Panc1 (cell line): ENCODE measurements at regions not wholly inside any gene's neighbourhood (a gene's known extent, or its start where the extent isn't known, plus 50 kb on each side); places are given as distances from the start of the nearest gene placed in this dataset.

Source experiments
- ATAC-seq: fragments of 200-7000 bp; cut with Tn5 transposase; 2 replicates; pipeline ENCODE4 v1.9.1; 2020; ENCODE audit warnings: mild to moderate bottlenecking, moderate library complexity
- BruUV-seq: library from RNA; stranded (reverse); fragments of 400-500 nt; replicated peaks from 2 replicates; lab custom pipeline; 2021; lab: Mats Ljungman, UMichigan
- CTCF ChIA-PET: fragments of 300-600 bp; sonication (Branson Sonifier 250); formaldehyde crosslinking; loops from one replicate; lab custom pipeline; 2022; ENCODE audit warnings: antibody characterized with exemption; lab: Charles Lee
- POLR2A ChIA-PET: fragments of 300-600 bp; sonication (Branson Sonifier 250); formaldehyde crosslinking; loops from one replicate; lab custom pipeline; 2022; ENCODE audit warnings: antibody characterized with exemption; lab: Charles Lee
- DNase-seq: peaks from one replicate; pipeline ENCODE4 v3.0.0-alpha.2; 2010; ENCODE audit warnings: low read depth, low spot score
- H3K27ac ChIP-seq: 2 replicates; pipeline ENCODE4 v1.5.1; 2011; ENCODE audit warnings: mild to moderate bottlenecking, low read length, inconsistent platforms
- H3K27me3 ChIP-seq: fragments of 200-500 bp; sonication (Bioruptor generic); 2 replicates; pipeline ENCODE4 v1.6.0; 2014; ENCODE audit warnings: low read length, inconsistent platforms; ENCODE audit not compliant: control insufficient read depth, insufficient read depth
- H3K36me3 ChIP-seq: fragments of 200-500 bp; sonication (Bioruptor generic); 2 replicates; pipeline ENCODE4 v1.5.1; 2014; ENCODE audit warnings: inconsistent platforms, mild to moderate bottlenecking, low read length, moderate library complexity; ENCODE audit not compliant: control insufficient read depth, insufficient read depth
- H3K4me1 ChIP-seq: 2 replicates; pipeline ENCODE4 v1.5.1; 2011; ENCODE audit warnings: inconsistent platforms, mild to moderate bottlenecking, low read length, moderate library complexity; ENCODE audit not compliant: control insufficient read depth, insufficient read depth
- H3K4me3 ChIP-seq, 2 experiments: 2 replicates each; pipeline ENCODE4 v1.5.1; 2011 to 2012; ENCODE audit warnings: low read depth in 2 of 2, low read length in 2 of 2, mild to moderate bottlenecking in 2 of 2, inconsistent platforms in 1 of 2, moderate library complexity in 1 of 2
- H3K9me3 ChIP-seq: fragments of 200-500 bp; sonication (Bioruptor generic); 2 replicates; pipeline ENCODE4 v1.5.1; 2014; ENCODE audit warnings: low read depth, mild to moderate bottlenecking, inconsistent platforms, low read length, moderate library complexity; ENCODE audit not compliant: control insufficient read depth, insufficient read depth
- POLR2AphosphoS5 ChIP-seq: IDR thresholded peaks from 2 replicates; pipeline ENCODE4 v1.6.1; 2012; ENCODE audit warnings: mild to moderate bottlenecking, low read depth, low read length, moderate library complexity
- SIN3A ChIP-seq: IDR thresholded peaks from 2 replicates; pipeline ENCODE4 v1.6.1; 2012; ENCODE audit warnings: low read depth, mild to moderate bottlenecking, low read length, moderate library complexity, borderline replicate concordance; ENCODE audit not compliant: insufficient read depth
- TCF7L2 ChIP-seq: IDR thresholded peaks from 2 replicates; pipeline ENCODE4 v1.6.1; 2011; ENCODE audit warnings: mild to moderate bottlenecking, low read depth, low read length, inconsistent platforms
- in situ Hi-C: cut with HindIII; loops from 2 replicates; pipeline ENCODE4 v1.10.0; 2016; ENCODE audit warnings: low sequenced_read_pairs, low pct_unique_long_range_greater_than_20kb
- intact Hi-C: fragments of 100-400 bp; cut with micrococcal nuclease; formaldehyde crosslinking; loops from one replicate; pipeline ENCODE4 v1.10.0; 2022; ENCODE audit not compliant: unreplicated experiment
- TF ChIP-seq, protein P1 (sequence below), 2 experiments: IDR thresholded peaks; 2 replicates each; pipeline ENCODE4 v1.6.1; 2011 to 2012; ENCODE audit warnings: low read depth in 2 of 2, control low read depth in 1 of 2, low read length in 1 of 2, mild to moderate bottlenecking in 1 of 2, moderate library complexity in 1 of 2; ENCODE audit not compliant: insufficient read depth in 1 of 2
- TF ChIP-seq, protein P2 (sequence below): fragments of 450-650 bp; IDR thresholded peaks from 2 replicates; pipeline ENCODE4 v1.5.1; 2017; ENCODE audit warnings: mild to moderate bottlenecking

DNA sequence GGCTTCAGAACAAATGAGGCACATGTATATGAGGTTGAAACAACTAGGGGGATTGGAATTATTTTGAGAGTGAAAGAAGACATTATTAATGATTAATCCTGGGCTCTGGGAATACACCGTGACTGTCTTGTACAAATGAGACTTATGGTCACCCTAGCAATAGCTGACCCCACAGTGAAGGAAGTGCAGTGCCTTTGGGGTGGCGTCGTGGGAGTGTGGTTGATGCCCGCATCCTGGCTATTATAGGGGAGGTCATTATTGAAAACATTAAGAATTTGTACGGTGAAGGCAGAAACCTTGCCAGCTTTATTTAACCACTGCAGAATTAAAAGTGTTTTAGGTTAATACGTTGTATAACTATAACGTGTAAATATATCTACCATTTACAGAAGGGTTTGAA, 296.7 kb downstream of the CYRIA start:
- intact Hi-C loops: no loop called here
- CTCF ChIA-PET: no interaction called here
- POLR2A ChIA-PET: no interaction called here
- no peaks in the 10 kb centered on the region for H3K36me3 ChIP-seq
- in situ Hi-C loops: no loop called here
- DNase-seq (no peak), ATAC-seq (no peak)
- TF ChIP-seq, protein P1, sequence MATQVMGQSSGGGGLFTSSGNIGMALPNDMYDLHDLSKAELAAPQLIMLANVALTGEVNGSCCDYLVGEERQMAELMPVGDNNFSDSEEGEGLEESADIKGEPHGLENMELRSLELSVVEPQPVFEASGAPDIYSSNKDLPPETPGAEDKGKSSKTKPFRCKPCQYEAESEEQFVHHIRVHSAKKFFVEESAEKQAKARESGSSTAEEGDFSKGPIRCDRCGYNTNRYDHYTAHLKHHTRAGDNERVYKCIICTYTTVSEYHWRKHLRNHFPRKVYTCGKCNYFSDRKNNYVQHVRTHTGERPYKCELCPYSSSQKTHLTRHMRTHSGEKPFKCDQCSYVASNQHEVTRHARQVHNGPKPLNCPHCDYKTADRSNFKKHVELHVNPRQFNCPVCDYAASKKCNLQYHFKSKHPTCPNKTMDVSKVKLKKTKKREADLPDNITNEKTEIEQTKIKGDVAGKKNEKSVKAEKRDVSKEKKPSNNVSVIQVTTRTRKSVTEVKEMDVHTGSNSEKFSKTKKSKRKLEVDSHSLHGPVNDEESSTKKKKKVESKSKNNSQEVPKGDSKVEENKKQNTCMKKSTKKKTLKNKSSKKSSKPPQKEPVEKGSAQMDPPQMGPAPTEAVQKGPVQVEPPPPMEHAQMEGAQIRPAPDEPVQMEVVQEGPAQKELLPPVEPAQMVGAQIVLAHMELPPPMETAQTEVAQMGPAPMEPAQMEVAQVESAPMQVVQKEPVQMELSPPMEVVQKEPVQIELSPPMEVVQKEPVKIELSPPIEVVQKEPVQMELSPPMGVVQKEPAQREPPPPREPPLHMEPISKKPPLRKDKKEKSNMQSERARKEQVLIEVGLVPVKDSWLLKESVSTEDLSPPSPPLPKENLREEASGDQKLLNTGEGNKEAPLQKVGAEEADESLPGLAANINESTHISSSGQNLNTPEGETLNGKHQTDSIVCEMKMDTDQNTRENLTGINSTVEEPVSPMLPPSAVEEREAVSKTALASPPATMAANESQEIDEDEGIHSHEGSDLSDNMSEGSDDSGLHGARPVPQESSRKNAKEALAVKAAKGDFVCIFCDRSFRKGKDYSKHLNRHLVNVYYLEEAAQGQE (IDR thresholded peaks at IDR 0.05; ENCODE audit: insufficient read depth in 1 of 2, low read depth in 2 of 2, low read length in 1 of 2): no peak
- TF ChIP-seq POLR2AphosphoS5 (no peak), SIN3A (no peak), TCF7L2 (no peak)
- TF ChIP-seq, protein P2, sequence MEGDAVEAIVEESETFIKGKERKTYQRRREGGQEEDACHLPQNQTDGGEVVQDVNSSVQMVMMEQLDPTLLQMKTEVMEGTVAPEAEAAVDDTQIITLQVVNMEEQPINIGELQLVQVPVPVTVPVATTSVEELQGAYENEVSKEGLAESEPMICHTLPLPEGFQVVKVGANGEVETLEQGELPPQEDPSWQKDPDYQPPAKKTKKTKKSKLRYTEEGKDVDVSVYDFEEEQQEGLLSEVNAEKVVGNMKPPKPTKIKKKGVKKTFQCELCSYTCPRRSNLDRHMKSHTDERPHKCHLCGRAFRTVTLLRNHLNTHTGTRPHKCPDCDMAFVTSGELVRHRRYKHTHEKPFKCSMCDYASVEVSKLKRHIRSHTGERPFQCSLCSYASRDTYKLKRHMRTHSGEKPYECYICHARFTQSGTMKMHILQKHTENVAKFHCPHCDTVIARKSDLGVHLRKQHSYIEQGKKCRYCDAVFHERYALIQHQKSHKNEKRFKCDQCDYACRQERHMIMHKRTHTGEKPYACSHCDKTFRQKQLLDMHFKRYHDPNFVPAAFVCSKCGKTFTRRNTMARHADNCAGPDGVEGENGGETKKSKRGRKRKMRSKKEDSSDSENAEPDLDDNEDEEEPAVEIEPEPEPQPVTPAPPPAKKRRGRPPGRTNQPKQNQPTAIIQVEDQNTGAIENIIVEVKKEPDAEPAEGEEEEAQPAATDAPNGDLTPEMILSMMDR: no peak
- no peak overlapping the region for H3K27ac ChIP-seq
- no peaks in the 10 kb centered on the region for H3K27me3 ChIP-seq
- H3K4me1 ChIP-seq: no peaks in the 10 kb centered on the region
- H3K4me3 ChIP-seq: no peak overlapping the region
- no peaks in the 10 kb centered on the region for H3K9me3 ChIP-seq
- no TSS peak for BruUV-seq

DNA sequence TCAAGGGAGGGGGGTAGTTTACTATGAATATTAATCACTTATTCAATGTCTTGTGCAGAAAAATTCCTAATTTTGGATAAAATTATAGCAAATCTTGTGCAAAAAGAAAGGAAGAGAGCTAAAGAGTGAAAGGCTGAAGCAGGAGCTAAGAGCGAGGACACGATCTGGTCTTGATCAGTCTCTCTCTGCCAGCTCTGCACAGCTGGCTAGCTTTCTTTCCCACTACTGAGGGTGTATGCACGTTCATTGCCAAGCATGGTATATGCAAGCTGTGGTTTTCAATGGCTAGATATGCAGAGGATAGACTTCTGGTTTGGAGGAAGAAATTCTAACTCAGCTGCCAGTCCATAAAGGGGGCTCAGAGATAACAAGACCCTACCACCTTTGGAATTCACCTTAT, 297.3 kb downstream of the CYRIA start:
- ChIA-PET CTCF (no interaction called here), POLR2A (no interaction called here)
- in situ Hi-C loops (no loop called here), intact Hi-C loops (no loop called here)
- no peak overlapping the region for H3K27ac ChIP-seq
- no peak for ATAC-seq
- no TSS peak for BruUV-seq
- no peaks in the 10 kb centered on the region for H3K27me3 ChIP-seq
- H3K36me3 ChIP-seq: no peaks in the 10 kb centered on the region
- no peak for DNase-seq
- H3K9me3 ChIP-seq: no peaks in the 10 kb centered on the region
- TF ChIP-seq, protein P2: no peak
- TF ChIP-seq TCF7L2: no peak
- no peak for TF ChIP-seq SIN3A
- no peak for TF ChIP-seq POLR2AphosphoS5
- TF ChIP-seq, protein P1 (IDR thresholded peaks at IDR 0.05; ENCODE audit: insufficient read depth in 1 of 2, low read depth in 2 of 2, low read length in 1 of 2): no peak
- no peak overlapping the region for H3K4me3 ChIP-seq
- H3K4me1 ChIP-seq: no peaks in the 10 kb centered on the region
